ENCODE measurements at regions not wholly inside any gene's neighbourhood (a gene's known extent, or its start where the extent isn't known, plus 50 kb on each side); places are given as distances from the start of the nearest gene placed in this dataset.

DNA sequence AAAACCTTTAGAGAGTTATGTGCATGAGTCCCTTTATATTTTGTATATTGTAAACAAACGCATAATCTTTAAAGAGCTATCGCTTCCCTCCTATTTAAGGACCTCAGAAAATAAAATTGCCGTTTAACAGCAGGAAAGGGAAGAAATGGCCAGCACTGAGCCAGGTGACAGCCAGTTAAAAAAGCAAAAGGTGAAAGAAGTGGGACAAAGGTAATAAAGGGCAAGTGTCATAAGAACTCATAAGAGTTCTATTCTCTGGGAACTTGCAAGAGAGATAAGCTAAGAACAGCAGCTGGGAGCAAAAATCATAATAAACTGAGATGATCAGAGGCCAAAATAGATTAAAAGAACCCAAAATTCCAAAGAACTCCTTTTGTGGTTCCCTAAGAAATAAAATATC, 520.9 kb upstream of the PKN2 start:
- Histone ChIP-seq H3K9ac (ENCODE audit: low read depth in 1 of 2, low read length in 2 of 2) (no peak overlapping the region), H3K9me3 (ENCODE audit: control insufficient read depth in 4 of 4, low read length in 3 of 4) (no peaks in the 10 kb centered on the region), H3K4me1 (ENCODE audit: control insufficient read depth in 4 of 4, insufficient read depth in 4 of 4, low read length in 3 of 4) (peaks cover 0 to 5% (median 0%) of the 10 kb centered on the region in 4 donors), H3K27me3 (ENCODE audit: control insufficient read depth in 4 of 4, insufficient read depth in 4 of 4, low read length in 3 of 4) (no peaks in the 10 kb centered on the region), H3K4me3 (ENCODE audit: low read depth in 1 of 3, low read length in 3 of 3) (no peak overlapping the region), H3K36me3 (ENCODE audit: control insufficient read depth in 4 of 4, insufficient read depth in 3 of 4, low read depth in 1 of 4, low read length in 3 of 4) (no peaks in the 10 kb centered on the region), H3K27ac (ENCODE audit: low read depth in 1 of 2, low read length in 2 of 2) (no peak overlapping the region)
- no peak for DNase-seq (ENCODE audit: low spot score)
- TF ChIP-seq RXRA (IDR thresholded peaks at IDR 0.05): peak; percentile 21 to 48
- TF ChIP-seq, protein P1, sequence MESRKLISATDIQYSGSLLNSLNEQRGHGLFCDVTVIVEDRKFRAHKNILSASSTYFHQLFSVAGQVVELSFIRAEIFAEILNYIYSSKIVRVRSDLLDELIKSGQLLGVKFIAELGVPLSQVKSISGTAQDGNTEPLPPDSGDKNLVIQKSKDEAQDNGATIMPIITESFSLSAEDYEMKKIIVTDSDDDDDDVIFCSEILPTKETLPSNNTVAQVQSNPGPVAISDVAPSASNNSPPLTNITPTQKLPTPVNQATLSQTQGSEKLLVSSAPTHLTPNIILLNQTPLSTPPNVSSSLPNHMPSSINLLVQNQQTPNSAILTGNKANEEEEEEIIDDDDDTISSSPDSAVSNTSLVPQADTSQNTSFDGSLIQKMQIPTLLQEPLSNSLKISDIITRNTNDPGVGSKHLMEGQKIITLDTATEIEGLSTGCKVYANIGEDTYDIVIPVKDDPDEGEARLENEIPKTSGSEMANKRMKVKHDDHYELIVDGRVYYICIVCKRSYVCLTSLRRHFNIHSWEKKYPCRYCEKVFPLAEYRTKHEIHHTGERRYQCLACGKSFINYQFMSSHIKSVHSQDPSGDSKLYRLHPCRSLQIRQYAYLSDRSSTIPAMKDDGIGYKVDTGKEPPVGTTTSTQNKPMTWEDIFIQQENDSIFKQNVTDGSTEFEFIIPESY (IDR thresholded peaks at IDR 0.05): no peak
- WGBS: 61% methylated on average over 3 of the region's 3 CpGs

DNA sequence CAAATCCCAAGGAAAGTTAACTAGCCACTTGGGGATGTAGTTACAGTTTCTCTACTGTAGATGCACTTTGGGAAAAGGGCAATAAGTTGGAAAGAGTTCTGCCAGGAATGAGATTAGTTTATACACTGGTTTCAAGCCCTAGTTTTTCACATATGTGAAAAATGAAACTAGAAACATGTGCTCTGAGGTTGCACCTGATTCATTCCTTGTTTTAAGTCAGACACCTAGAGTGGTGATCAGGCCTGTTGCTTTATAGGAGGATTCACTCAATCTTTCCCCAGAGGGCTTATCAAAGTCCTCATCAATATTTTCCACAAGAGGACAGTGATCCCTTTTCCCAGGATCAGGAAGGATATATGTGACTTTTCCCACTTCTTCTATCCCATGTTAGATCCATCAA, 515.9 kb upstream of the PKN2 start:
- Histone ChIP-seq H3K4me3 (ENCODE audit: low read depth in 1 of 3, low read length in 3 of 3) (no peak overlapping the region), H3K36me3 (ENCODE audit: control insufficient read depth in 4 of 4, insufficient read depth in 3 of 4, low read depth in 1 of 4, low read length in 3 of 4) (no peaks in the 10 kb centered on the region), H3K9ac (ENCODE audit: low read depth in 1 of 2, low read length in 2 of 2) (no peak overlapping the region), H3K27me3 (ENCODE audit: control insufficient read depth in 4 of 4, insufficient read depth in 4 of 4, low read length in 3 of 4) (no peaks in the 10 kb centered on the region), H3K4me1 (ENCODE audit: control insufficient read depth in 4 of 4, insufficient read depth in 4 of 4, low read length in 3 of 4) (peaks cover 2 to 17% (median 6%) of the 10 kb centered on the region in 4 donors), H3K27ac (ENCODE audit: low read depth in 1 of 2, low read length in 2 of 2) (no peak overlapping the region), H3K9me3 (ENCODE audit: control insufficient read depth in 4 of 4, low read length in 3 of 4) (no peaks in the 10 kb centered on the region)
- TF ChIP-seq, protein P2, sequence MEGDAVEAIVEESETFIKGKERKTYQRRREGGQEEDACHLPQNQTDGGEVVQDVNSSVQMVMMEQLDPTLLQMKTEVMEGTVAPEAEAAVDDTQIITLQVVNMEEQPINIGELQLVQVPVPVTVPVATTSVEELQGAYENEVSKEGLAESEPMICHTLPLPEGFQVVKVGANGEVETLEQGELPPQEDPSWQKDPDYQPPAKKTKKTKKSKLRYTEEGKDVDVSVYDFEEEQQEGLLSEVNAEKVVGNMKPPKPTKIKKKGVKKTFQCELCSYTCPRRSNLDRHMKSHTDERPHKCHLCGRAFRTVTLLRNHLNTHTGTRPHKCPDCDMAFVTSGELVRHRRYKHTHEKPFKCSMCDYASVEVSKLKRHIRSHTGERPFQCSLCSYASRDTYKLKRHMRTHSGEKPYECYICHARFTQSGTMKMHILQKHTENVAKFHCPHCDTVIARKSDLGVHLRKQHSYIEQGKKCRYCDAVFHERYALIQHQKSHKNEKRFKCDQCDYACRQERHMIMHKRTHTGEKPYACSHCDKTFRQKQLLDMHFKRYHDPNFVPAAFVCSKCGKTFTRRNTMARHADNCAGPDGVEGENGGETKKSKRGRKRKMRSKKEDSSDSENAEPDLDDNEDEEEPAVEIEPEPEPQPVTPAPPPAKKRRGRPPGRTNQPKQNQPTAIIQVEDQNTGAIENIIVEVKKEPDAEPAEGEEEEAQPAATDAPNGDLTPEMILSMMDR (IDR thresholded peaks at IDR 0.05; ENCODE audit: low read depth, low read length, missing input control): no peak
- TF ChIP-seq RAD21 (IDR thresholded peaks at IDR 0.05): no peak
- TF ChIP-seq JUND (IDR thresholded peaks at IDR 0.05): no peak
- TF ChIP-seq HNF4G (IDR thresholded peaks at IDR 0.05): no peak
- TF ChIP-seq NR2F2 (IDR thresholded peaks at IDR 0.05): no peak
- TF ChIP-seq SP1 (IDR thresholded peaks at IDR 0.05): no peak
- no peak for TF ChIP-seq HNF4A (conservative IDR thresholded peaks at IDR 0.05)
- TF ChIP-seq, protein P3, sequence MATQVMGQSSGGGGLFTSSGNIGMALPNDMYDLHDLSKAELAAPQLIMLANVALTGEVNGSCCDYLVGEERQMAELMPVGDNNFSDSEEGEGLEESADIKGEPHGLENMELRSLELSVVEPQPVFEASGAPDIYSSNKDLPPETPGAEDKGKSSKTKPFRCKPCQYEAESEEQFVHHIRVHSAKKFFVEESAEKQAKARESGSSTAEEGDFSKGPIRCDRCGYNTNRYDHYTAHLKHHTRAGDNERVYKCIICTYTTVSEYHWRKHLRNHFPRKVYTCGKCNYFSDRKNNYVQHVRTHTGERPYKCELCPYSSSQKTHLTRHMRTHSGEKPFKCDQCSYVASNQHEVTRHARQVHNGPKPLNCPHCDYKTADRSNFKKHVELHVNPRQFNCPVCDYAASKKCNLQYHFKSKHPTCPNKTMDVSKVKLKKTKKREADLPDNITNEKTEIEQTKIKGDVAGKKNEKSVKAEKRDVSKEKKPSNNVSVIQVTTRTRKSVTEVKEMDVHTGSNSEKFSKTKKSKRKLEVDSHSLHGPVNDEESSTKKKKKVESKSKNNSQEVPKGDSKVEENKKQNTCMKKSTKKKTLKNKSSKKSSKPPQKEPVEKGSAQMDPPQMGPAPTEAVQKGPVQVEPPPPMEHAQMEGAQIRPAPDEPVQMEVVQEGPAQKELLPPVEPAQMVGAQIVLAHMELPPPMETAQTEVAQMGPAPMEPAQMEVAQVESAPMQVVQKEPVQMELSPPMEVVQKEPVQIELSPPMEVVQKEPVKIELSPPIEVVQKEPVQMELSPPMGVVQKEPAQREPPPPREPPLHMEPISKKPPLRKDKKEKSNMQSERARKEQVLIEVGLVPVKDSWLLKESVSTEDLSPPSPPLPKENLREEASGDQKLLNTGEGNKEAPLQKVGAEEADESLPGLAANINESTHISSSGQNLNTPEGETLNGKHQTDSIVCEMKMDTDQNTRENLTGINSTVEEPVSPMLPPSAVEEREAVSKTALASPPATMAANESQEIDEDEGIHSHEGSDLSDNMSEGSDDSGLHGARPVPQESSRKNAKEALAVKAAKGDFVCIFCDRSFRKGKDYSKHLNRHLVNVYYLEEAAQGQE (IDR thresholded peaks at IDR 0.05): no peak
- TF ChIP-seq, protein P4, sequence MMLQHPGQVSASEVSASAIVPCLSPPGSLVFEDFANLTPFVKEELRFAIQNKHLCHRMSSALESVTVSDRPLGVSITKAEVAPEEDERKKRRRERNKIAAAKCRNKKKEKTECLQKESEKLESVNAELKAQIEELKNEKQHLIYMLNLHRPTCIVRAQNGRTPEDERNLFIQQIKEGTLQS (IDR thresholded peaks at IDR 0.05): no peak
- no peak for TF ChIP-seq FOXA2 (IDR thresholded peaks at IDR 0.05)
- no peak for TF ChIP-seq EGR1 (IDR thresholded peaks at IDR 0.05; ENCODE audit: low read depth in 2 of 2)
- no peak for TF ChIP-seq YY1 (IDR thresholded peaks at IDR 0.05)
- TF ChIP-seq, protein P5, sequence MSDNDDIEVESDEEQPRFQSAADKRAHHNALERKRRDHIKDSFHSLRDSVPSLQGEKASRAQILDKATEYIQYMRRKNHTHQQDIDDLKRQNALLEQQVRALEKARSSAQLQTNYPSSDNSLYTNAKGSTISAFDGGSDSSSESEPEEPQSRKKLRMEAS (IDR thresholded peaks at IDR 0.05): no peak
- TF ChIP-seq TAF1 (conservative IDR thresholded peaks at IDR 0.05): no peak
- no peak for TF ChIP-seq FOXA1 (IDR thresholded peaks at IDR 0.05)
- TF ChIP-seq, protein P1 (IDR thresholded peaks at IDR 0.05): no peak
- TF ChIP-seq GABPA (IDR thresholded peaks at IDR 0.05 in 1 of 2, conservative IDR thresholded peaks at IDR 0.05 in 1 of 2): no peak
- TF ChIP-seq RXRA (IDR thresholded peaks at IDR 0.05): no peak
- no peak for DNase-seq (ENCODE audit: low spot score)
